K562 (cell line): ENCODE measurements at regions not wholly inside any gene's neighbourhood (a gene's known extent, or its start where the extent isn't known, plus 50 kb on each side); places are given as distances from the start of the nearest gene placed in this dataset.

Experiments used
- CEBPB ChIP-seq: fragments of 450-650 bp; IDR thresholded peaks from 2 replicates; pipeline ENCODE4 v1.6.1; 2016; ENCODE audit warnings: missing genetic modification characterization, missing compliant biosample characterization
- CTCF ChIP-seq, 3 experiments: IDR thresholded peaks in 2 of 3; conservative IDR thresholded peaks in 1 of 3; 2 replicates each; pipeline ENCODE4 v1.5.1; 2011 to 2012; ENCODE audit warnings: low read length in 3 of 3, mild to moderate bottlenecking in 3 of 3, control low read depth in 2 of 3, improper control_type of control experiment in 1 of 3, inconsistent platforms in 1 of 3, low read depth in 1 of 3, mixed read lengths in 1 of 3, moderate library complexity in 1 of 3; ENCODE audit not compliant: insufficient read depth in 2 of 3
- ELF1 ChIP-seq: fragments of 200-800 bp; sonication (Bioruptor generic); IDR thresholded peaks from 2 replicates; pipeline ENCODE4 v1.6.1; 2016; ENCODE audit warnings: missing genetic modification characterization, missing compliant biosample characterization
- L3MBTL2 ChIP-seq: fragments of 450-650 bp; IDR thresholded peaks from 2 replicates; pipeline ENCODE4 v1.6.1; 2016; ENCODE audit warnings: mild to moderate bottlenecking, moderate library complexity
- MEF2D ChIP-seq: conservative IDR thresholded peaks from 2 replicates; pipeline ENCODE4 v1.6.1; 2016; ENCODE audit warnings: low read depth, missing genetic modification characterization, missing compliant biosample characterization
- NCOR1 ChIP-seq: fragments of 450-650 bp; IDR thresholded peaks from 2 replicates; pipeline ENCODE4 v1.6.1; 2016; ENCODE audit warnings: mild to moderate bottlenecking, moderate library complexity
- NONO ChIP-seq, 2 experiments: fragments of 200-400 bp in 1 of 2; fragments of 450-650 bp in 1 of 2; formaldehyde crosslinking in 1 of 2; IDR thresholded peaks; 2 replicates each; pipeline ENCODE4 v1.6.1; 2017; ENCODE audit warnings: low read depth in 2 of 2, mild to moderate bottlenecking in 2 of 2, moderate library complexity in 2 of 2, low read length in 1 of 2
- POLR2AphosphoS5 ChIP-seq: IDR thresholded peaks from 2 replicates; pipeline ENCODE4 v1.6.1; 2011; ENCODE audit warnings: mild to moderate bottlenecking, low read depth, low read length, moderate library complexity; ENCODE audit not compliant: control insufficient read depth, insufficient read depth
- PYGO2 ChIP-seq: fragments of 450-650 bp; IDR thresholded peaks from 2 replicates; pipeline ENCODE4 v1.6.1; 2016; ENCODE audit warnings: mild to moderate bottlenecking, missing genetic modification characterization, moderate library complexity, missing compliant biosample characterization
- SRF ChIP-seq, 2 experiments: fragments of 250-450, 450-650 bp in 1 of 2; sonication (Bioruptor Pico) in 1 of 2; sonication (generic) in 1 of 2; formaldehyde crosslinking; IDR thresholded peaks; 2 replicates each; pipeline versions ENCODE4 v1.5.0 to v1.5.1; 2020 to 2022; ENCODE audit warnings: mild to moderate bottlenecking in 1 of 2, missing genetic modification reagents in 1 of 2
- USF2 ChIP-seq: sonication (generic); formaldehyde crosslinking; IDR thresholded peaks from 2 replicates; pipeline ENCODE4 v1.5.0; 2020; ENCODE audit warnings: missing genetic modification reagents
- ZNF124 ChIP-seq: sonication (generic); formaldehyde crosslinking; IDR thresholded peaks from 2 replicates; pipeline ENCODE4 v1.8.1; 2022; ENCODE audit warnings: missing genetic modification reagents
- ZNF217 ChIP-seq: sonication (generic); formaldehyde crosslinking; IDR thresholded peaks from 2 replicates; pipeline ENCODE4 v1.8.0; 2022; ENCODE audit warnings: mild to moderate bottlenecking, missing genetic modification reagents
- ZNF384 ChIP-seq: IDR thresholded peaks from 2 replicates; pipeline ENCODE4 v1.6.1; 2012; ENCODE audit warnings: low read depth, low read length, improper control_type of control experiment

- no peak for TF ChIP-seq CTCF (IDR thresholded peaks at IDR 0.05 in 2 of 3, conservative IDR thresholded peaks at IDR 0.05 in 1 of 3; ENCODE audit: insufficient read depth in 2 of 3, low read depth in 1 of 3, low read length in 3 of 3)
- no peak for TF ChIP-seq L3MBTL2
- no peak for TF ChIP-seq NCOR1
- no peak for TF ChIP-seq ZNF384
- no peak for TF ChIP-seq ELF1 (tag)
- TF ChIP-seq POLR2AphosphoS5 = no peak
- no peak for TF ChIP-seq USF2
- TF ChIP-seq MEF2D = no peak
- no peak for TF ChIP-seq ZNF217 (CRISPR knock-in tag)
- no peak for TF ChIP-seq NONO (IDR thresholded peaks at IDR 0.05; ENCODE audit: low read depth in 2 of 2, low read length in 1 of 2)
- no peak for TF ChIP-seq CEBPB (tag)
- no peak for TF ChIP-seq PYGO2
- no peak for TF ChIP-seq ZNF124 (CRISPR knock-in tag)
- TF ChIP-seq SRF (CRISPR knock-in tag; IDR thresholded peaks at IDR 0.05) = no peak
Observed at GRCh38 chr2:41711736-41712135, 336.1 kb upstream of the PKDCC start.
